Karpas-422 (cell line): ENCODE measurements at regions not wholly inside any gene's neighbourhood (a gene's known extent, or its start where the extent isn't known, plus 50 kb on each side); places are given as distances from the start of the nearest gene placed in this dataset.

ENCODE experiments used
- DNase-seq: peaks from one replicate; pipeline ENCODE4 v3.0.0-alpha.2; 2015
- H2AFZ ChIP-seq: fragments of 200-600 bp; sonication (generic); 2 replicates; pipeline ENCODE4 v1.6.1; 2014; ENCODE audit warnings: antibody characterized with exemption, low read length, mixed read lengths
- H3K27ac ChIP-seq: fragments of 200-600 bp; sonication (generic); 2 replicates; pipeline ENCODE4 v1.5.1; 2014; ENCODE audit warnings: mild to moderate bottlenecking, low read length, moderate library complexity
- H3K27me3 ChIP-seq: fragments of 200-600 bp; sonication (generic); 2 replicates; pipeline ENCODE4 v1.6.1; 2014; ENCODE audit warnings: low read length, mixed read lengths
- H3K36me3 ChIP-seq: fragments of 200-600 bp; sonication (generic); 2 replicates; pipeline ENCODE4 v1.6.1; 2014; ENCODE audit warnings: low read length, mixed read lengths; ENCODE audit not compliant: insufficient read depth
- H3K4me1 ChIP-seq: fragments of 200-600 bp; sonication (generic); 2 replicates; pipeline ENCODE4 v1.6.1; 2014; ENCODE audit warnings: mild to moderate bottlenecking, low read length, mixed read lengths
- H3K4me2 ChIP-seq: fragments of 200-600 bp; sonication (generic); 2 replicates; pipeline ENCODE4 v1.6.1; 2014; ENCODE audit warnings: low read length, low read depth, mild to moderate bottlenecking; ENCODE audit not compliant: poor library complexity, severe bottlenecking
- H3K4me3 ChIP-seq: fragments of 200-600 bp; sonication (generic); 2 replicates; pipeline ENCODE4 v1.5.1; 2014; ENCODE audit warnings: mild to moderate bottlenecking, antibody characterized with exemption, low read length, mixed read lengths
- H3K79me2 ChIP-seq: fragments of 200-600 bp; sonication (generic); 2 replicates; pipeline ENCODE4 v1.6.1; 2014; ENCODE audit warnings: mild to moderate bottlenecking, low read length, mixed read lengths
- H3K9ac ChIP-seq: fragments of 200-600 bp; sonication (generic); 2 replicates; pipeline ENCODE4 v1.6.0; 2014; ENCODE audit warnings: low read length
- H3K9me2 ChIP-seq: fragments of 200-600 bp; sonication (generic), shearing (Covaris generic); replicated peaks from 2 replicates; pipeline ENCODE4 v1.6.0; 2014; ENCODE audit warnings: mild to moderate bottlenecking, low read length, moderate library complexity; ENCODE audit not compliant: insufficient read depth
- H3K9me3 ChIP-seq: fragments of 300-700, 200-600 bp; sonication (generic); 2 replicates; pipeline ENCODE4 v1.6.1; 2014; ENCODE audit warnings: low read length, mixed read lengths
- H4K20me1 ChIP-seq: fragments of 200-600 bp; sonication (generic); 2 replicates; pipeline ENCODE4 v1.6.1; 2014; ENCODE audit warnings: mild to moderate bottlenecking, antibody characterized with exemption, low read length, low read depth; ENCODE audit not compliant: insufficient read depth

- H3K9ac ChIP-seq: no peak overlapping the region
- no peaks in the 10 kb centered on the region for H4K20me1 ChIP-seq
- H3K4me2 ChIP-seq: no peak overlapping the region
- no peaks in the 10 kb centered on the region for H3K36me3 ChIP-seq
- no peaks in the 10 kb centered on the region for H3K9me2 ChIP-seq
- no peak overlapping the region for H2AFZ ChIP-seq
- 0 out of 2 replicates have a peak, but pooled peaks cover under 1% of the 10 kb centered on the region for H3K9me3 ChIP-seq
- no peaks in the 10 kb centered on the region for H3K27me3 ChIP-seq
- H3K27ac ChIP-seq: no peak overlapping the region
- no peak for DNase-seq
- H3K79me2 ChIP-seq: no peaks in the 10 kb centered on the region
- H3K4me3 ChIP-seq: no peak overlapping the region
- no peaks in the 10 kb centered on the region for H3K4me1 ChIP-seq
These were observed 280.6 kb upstream of the CLEC14A start for GRCh38 chr14:38536376-38537038.

- no peaks in the 10 kb centered on the region for H3K9me3 ChIP-seq
- no peaks in the 10 kb centered on the region for H4K20me1 ChIP-seq
- H3K27ac ChIP-seq: no peak overlapping the region
- no peaks in the 10 kb centered on the region for H3K27me3 ChIP-seq
- H3K4me1 ChIP-seq: no peaks in the 10 kb centered on the region
- no peak overlapping the region for H3K9ac ChIP-seq
- 0 out of 2 replicates have a peak, but pooled peaks cover 3% of the 10 kb centered on the region for H3K9me2 ChIP-seq
- no peak for DNase-seq
- H3K36me3 ChIP-seq: no peaks in the 10 kb centered on the region
- H3K4me3 ChIP-seq: no peak overlapping the region
- H3K79me2 ChIP-seq: no peaks in the 10 kb centered on the region
- no peak overlapping the region for H3K4me2 ChIP-seq
- H2AFZ ChIP-seq: no peak overlapping the region
These were observed 272.7 kb upstream of the CLEC14A start for GRCh38 chr14:38528582-38528981.

GRCh38 chr14:38527502-38527878 is 271.6 kb upstream of the CLEC14A start:
- H3K27ac ChIP-seq: no peak overlapping the region
- no peaks in the 10 kb centered on the region for H3K27me3 ChIP-seq
- no peak overlapping the region for H3K4me2 ChIP-seq
- H2AFZ ChIP-seq: no peak overlapping the region
- H3K36me3 ChIP-seq: no peaks in the 10 kb centered on the region
- H3K79me2 ChIP-seq: no peaks in the 10 kb centered on the region
- H3K4me1 ChIP-seq: no peaks in the 10 kb centered on the region
- H3K9ac ChIP-seq: no peak overlapping the region
- no peak for DNase-seq
- no peak overlapping the region for H3K4me3 ChIP-seq
- H4K20me1 ChIP-seq: no peaks in the 10 kb centered on the region
- 0 out of 2 replicates have a peak, but pooled peaks cover 3% of the 10 kb centered on the region for H3K9me2 ChIP-seq
- H3K9me3 ChIP-seq: no peaks in the 10 kb centered on the region

- no peak overlapping the region for H3K27ac ChIP-seq
- no peak overlapping the region for H3K4me2 ChIP-seq
- no peaks in the 10 kb centered on the region for H3K79me2 ChIP-seq
- H3K9me3 ChIP-seq: no peaks in the 10 kb centered on the region
- H2AFZ ChIP-seq: no peak overlapping the region
- no peaks in the 10 kb centered on the region for H3K27me3 ChIP-seq
- no peak overlapping the region for H3K9ac ChIP-seq
- 0 out of 2 replicates have a peak, but pooled peaks cover 3% of the 10 kb centered on the region for H3K9me2 ChIP-seq
- no peaks in the 10 kb centered on the region for H3K36me3 ChIP-seq
- no peak overlapping the region for H3K4me3 ChIP-seq
- H4K20me1 ChIP-seq: no peaks in the 10 kb centered on the region
- no peak for DNase-seq
- H3K4me1 ChIP-seq: no peaks in the 10 kb centered on the region
These were observed 271.1 kb upstream of the CLEC14A start for GRCh38 chr14:38526826-38527501.

GRCh38 chr14:38524636-38525509 is 269.0 kb upstream of the CLEC14A start:
- no peaks in the 10 kb centered on the region for H3K4me1 ChIP-seq
- H3K79me2 ChIP-seq: no peaks in the 10 kb centered on the region
- H3K9me2 ChIP-seq: 0 out of 2 replicates have a peak, but pooled peaks cover 3% of the 10 kb centered on the region
- no peaks in the 10 kb centered on the region for H3K9me3 ChIP-seq
- H3K9ac ChIP-seq: no peak overlapping the region
- no peak overlapping the region for H2AFZ ChIP-seq
- DNase-seq: no peak
- H4K20me1 ChIP-seq: no peaks in the 10 kb centered on the region
- H3K27me3 ChIP-seq: no peaks in the 10 kb centered on the region
- no peaks in the 10 kb centered on the region for H3K36me3 ChIP-seq
- H3K27ac ChIP-seq: no peak overlapping the region
- H3K4me2 ChIP-seq: no peak overlapping the region
- no peak overlapping the region for H3K4me3 ChIP-seq

GRCh38 chr14:38522724-38523123 is 266.8 kb upstream of the CLEC14A start:
- H3K9ac ChIP-seq: no peak overlapping the region
- peaks cover 3% of the 10 kb centered on the region; the same call in 1 of the 2 replicates for H3K4me1 ChIP-seq
- no peaks in the 10 kb centered on the region for H3K36me3 ChIP-seq
- no peak overlapping the region for H3K4me3 ChIP-seq
- 0 out of 2 replicates have a peak, but pooled peaks cover 2% of the 10 kb centered on the region for H3K9me2 ChIP-seq
- no peaks in the 10 kb centered on the region for H3K79me2 ChIP-seq
- no peaks in the 10 kb centered on the region for H3K9me3 ChIP-seq
- no peaks in the 10 kb centered on the region for H3K27me3 ChIP-seq
- H3K27ac ChIP-seq: no peak overlapping the region
- no peak overlapping the region for H2AFZ ChIP-seq
- DNase-seq: no peak
- H3K4me2 ChIP-seq: no peak overlapping the region
- H4K20me1 ChIP-seq: no peaks in the 10 kb centered on the region

GRCh38 chr14:38521591-38521990 is 265.7 kb upstream of the CLEC14A start:
- Histone ChIP-seq H4K20me1 (no peaks in the 10 kb centered on the region), H3K9me3 (no peaks in the 10 kb centered on the region), H3K9me2 (no peaks in the 10 kb centered on the region), H3K27ac (no peak overlapping the region), H2AFZ (no peak overlapping the region), H3K79me2 (no peaks in the 10 kb centered on the region), H3K4me3 (no peak overlapping the region), H3K9ac (no peak overlapping the region), H3K36me3 (no peaks in the 10 kb centered on the region), H3K4me1 (peaks cover 3% of the 10 kb centered on the region; the same call in 1 of the 2 replicates), H3K27me3 (no peaks in the 10 kb centered on the region), H3K4me2 (no peak overlapping the region)
- DNase-seq: no peak

GRCh38 chr14:38517426-38517825 is 261.5 kb upstream of the CLEC14A start:
- Histone ChIP-seq H4K20me1 (no peaks in the 10 kb centered on the region), H3K36me3 (no peaks in the 10 kb centered on the region), H3K4me1 (peaks cover 3% of the 10 kb centered on the region; the same call in 1 of the 2 replicates), H3K27me3 (no peaks in the 10 kb centered on the region), H3K4me3 (no peak overlapping the region), H3K27ac (no peak overlapping the region), H3K4me2 (no peak overlapping the region), H3K9me3 (no peaks in the 10 kb centered on the region), H2AFZ (no peak overlapping the region), H3K9ac (no peak overlapping the region), H3K79me2 (no peaks in the 10 kb centered on the region), H3K9me2 (no peaks in the 10 kb centered on the region)
- no peak for DNase-seq
